GM18867 (cell line): ENCODE measurements at regions not wholly inside any gene's neighbourhood (a gene's known extent, or its start where the extent isn't known, plus 50 kb on each side); places are given as distances from the start of the nearest gene placed in this dataset.
A peak's percentile ranks its signal among the peaks of the same experiment; 100 is the strongest.

Source experiments
- ATAC-seq: cut with Tn5 transposase; IDR thresholded peaks from one replicate; pipeline ENCODE4 v1.9.1; 2021; ENCODE audit warnings: mild to moderate bottlenecking, moderate library complexity; ENCODE audit not compliant: unreplicated experiment

- ATAC-seq = no peak
Measured at GRCh38 chr2:2528846-2529245, 197.8 kb upstream of the MYT1L start.

GRCh38 chr2:2527148-2527547 is 196.1 kb upstream of the MYT1L start:
- ATAC-seq = no peak

- no peak for ATAC-seq
Measured at GRCh38 chr2:2524348-2524941, 193.4 kb upstream of the MYT1L start.

- ATAC-seq = no peak
Measured at GRCh38 chr2:2523461-2524347, 192.6 kb upstream of the MYT1L start.

GRCh38 chr2:2520401-2520811 is 189.3 kb upstream of the MYT1L start:
- ATAC-seq = no peak

GRCh38 chr2:2519381-2519780 is 188.3 kb upstream of the MYT1L start:
- ATAC-seq = no peak

- ATAC-seq = no peak
Measured at GRCh38 chr2:2517399-2517798, 186.3 kb upstream of the MYT1L start.

GRCh38 chr2:2516386-2516785 is 185.3 kb upstream of the MYT1L start:
- ATAC-seq = no peak

- ATAC-seq = no peak
Measured at GRCh38 chr2:2512931-2513330, 181.9 kb upstream of the MYT1L start.

- ATAC-seq = no peak
Measured at GRCh38 chr2:2507417-2507997, 176.4 kb upstream of the MYT1L start.

- ATAC-seq = no peak
Measured at GRCh38 chr2:2506536-2506935, 175.5 kb upstream of the MYT1L start.

GRCh38 chr2:2505604-2506003 is 174.5 kb upstream of the MYT1L start:
- ATAC-seq = no peak

GRCh38 chr2:2503864-2504418 is 172.9 kb upstream of the MYT1L start:
- ATAC-seq = peak; percentile 89

GRCh38 chr2:2502201-2502549 is 171.1 kb upstream of the MYT1L start:
- ATAC-seq = no peak

- ATAC-seq = no peak
Measured at GRCh38 chr2:2501454-2502200, 170.6 kb upstream of the MYT1L start.

- no peak for ATAC-seq
Measured at GRCh38 chr2:2495606-2496005, 164.5 kb upstream of the MYT1L start.

GRCh38 chr2:2493496-2493895 is 162.4 kb upstream of the MYT1L start:
- no peak for ATAC-seq

GRCh38 chr2:2492800-2493199 is 161.7 kb upstream of the MYT1L start:
- no peak for ATAC-seq

- ATAC-seq = no peak
Measured at GRCh38 chr2:2491964-2492363, 160.9 kb upstream of the MYT1L start.

GRCh38 chr2:2484301-2484700 is 153.2 kb upstream of the MYT1L start:
- ATAC-seq = no peak

- ATAC-seq = no peak
Measured at GRCh38 chr2:2482851-2483250, 151.8 kb upstream of the MYT1L start.
